Myocyte (in vitro differentiated cells): ENCODE measurements at regions not wholly inside any gene's neighbourhood (a gene's known extent, or its start where the extent isn't known, plus 50 kb on each side); places are given as distances from the start of the nearest gene placed in this dataset.
"Not testable (repeated sequence)": the region's sequence is repeated elsewhere in the genome, so short reads cannot be mapped to it uniquely, and the experiment has no call there.

Experiments
- DNase-seq: peaks from one replicate; pipeline ENCODE4 v3.0.0-alpha.2; 2012; ENCODE audit warnings: low read depth

DNA sequence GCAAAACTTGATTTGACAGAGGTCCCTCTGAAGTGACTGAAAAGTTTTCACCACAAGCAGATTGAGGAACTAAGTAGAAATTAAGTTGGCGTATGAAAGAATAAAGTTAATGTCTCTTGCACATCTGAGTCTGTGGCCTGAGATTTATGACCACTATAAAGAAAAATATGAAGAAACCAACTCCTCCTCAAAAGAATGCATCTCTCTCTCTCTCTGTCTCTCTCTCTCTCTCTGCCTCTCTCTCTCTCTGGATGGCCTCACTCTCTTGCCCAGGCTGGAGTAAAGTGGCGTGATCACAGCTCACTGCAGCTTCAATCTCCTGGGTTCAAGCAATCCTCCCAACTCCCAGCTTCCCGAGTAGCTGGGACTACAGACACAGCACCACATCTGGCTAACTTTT is 55.2 kb downstream of the RPL22L1 start:
- no peak for DNase-seq

DNA sequence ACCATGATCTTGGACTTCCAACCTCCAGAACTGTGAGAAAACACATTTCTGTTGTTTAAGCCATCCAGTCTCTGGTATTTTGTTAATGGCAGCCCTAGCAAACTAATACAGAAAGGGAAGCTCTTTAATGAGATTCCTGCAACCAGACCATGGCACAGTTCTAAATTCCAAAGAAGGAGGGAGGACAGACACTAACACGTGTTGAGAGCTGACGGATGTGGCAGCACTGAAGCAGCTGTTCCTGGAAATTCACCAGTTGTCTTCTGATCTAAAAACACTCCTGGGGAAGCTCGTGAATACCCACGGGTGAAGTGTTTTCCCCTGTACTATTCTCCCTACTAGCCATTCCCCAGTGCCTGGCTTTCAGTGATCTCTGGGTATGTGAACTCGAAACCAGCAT is 56.7 kb downstream of the RPL22L1 start:
- DNase-seq: peak; percentile 93

DNA sequence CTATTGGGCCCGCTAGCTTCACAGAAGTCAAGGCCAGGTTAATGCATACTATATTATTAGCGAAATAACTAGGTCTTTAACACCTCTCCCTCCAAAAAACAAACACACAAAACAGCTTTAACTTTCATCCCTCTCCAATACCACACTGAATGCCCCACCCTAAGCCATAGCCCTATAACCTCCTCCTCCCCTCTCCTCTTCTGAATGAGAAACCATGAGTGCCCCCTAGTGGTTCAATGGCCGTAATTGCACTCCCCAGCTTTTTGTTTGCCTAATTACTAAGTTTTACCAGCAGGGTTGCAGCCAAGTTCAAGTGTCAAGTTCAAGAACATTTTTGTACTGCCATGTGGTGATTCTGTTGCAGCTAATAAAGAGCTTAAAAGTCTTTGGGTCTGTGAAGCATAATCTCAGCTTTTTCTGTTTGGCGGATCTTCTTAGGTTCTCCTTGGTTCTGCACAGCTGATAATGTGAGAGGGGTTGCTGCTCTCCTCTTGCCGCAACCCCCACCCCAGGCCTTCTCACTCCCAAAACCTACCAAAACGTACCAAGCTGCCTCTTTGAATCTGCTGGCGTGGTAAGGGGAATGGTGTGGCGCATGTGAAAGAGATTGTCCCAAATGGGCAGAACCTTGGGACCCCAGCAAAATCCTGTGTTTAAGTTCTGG is 57.9 kb downstream of the RPL22L1 start:
- peak; percentile 94 for DNase-seq

DNA sequence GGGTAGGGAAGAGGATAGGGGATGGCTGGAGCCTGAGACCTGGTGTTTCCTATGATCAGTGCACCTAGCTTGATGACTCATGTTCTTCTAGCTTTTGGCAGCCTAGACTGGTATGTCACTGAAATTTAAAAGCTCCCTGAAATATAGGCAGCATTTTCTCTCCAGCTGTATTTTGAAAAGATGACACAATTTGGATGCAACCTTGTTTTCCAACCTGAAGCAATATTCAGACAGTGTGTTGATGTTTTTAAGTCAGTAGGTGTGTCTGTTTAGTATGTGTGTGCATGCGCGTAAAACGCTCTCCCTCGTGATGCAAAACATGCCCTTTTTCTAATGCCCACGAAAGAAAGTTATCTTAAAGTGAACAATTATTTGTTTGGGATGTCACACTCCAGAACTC is 58.5 kb downstream of the RPL22L1 start:
- no peak for DNase-seq

DNA sequence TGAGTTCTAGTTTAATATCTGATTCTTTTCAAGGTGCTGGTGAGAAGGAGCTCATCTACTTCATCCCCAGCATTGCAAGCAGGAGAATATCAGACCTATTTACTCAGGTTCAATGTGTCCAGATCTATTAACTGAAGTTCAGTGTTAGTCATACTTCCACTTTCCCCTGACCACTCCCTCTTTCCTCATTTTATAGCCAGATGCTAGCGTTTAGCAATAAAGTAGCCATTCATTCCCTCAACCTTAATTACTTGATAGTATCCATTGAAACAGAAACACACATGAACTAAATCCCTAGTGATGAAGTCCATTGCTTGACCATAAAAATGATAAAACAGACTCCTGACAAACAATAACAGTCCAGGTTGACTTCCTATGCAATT is 60.0 kb downstream of the RPL22L1 start:
- no peak for DNase-seq

DNA sequence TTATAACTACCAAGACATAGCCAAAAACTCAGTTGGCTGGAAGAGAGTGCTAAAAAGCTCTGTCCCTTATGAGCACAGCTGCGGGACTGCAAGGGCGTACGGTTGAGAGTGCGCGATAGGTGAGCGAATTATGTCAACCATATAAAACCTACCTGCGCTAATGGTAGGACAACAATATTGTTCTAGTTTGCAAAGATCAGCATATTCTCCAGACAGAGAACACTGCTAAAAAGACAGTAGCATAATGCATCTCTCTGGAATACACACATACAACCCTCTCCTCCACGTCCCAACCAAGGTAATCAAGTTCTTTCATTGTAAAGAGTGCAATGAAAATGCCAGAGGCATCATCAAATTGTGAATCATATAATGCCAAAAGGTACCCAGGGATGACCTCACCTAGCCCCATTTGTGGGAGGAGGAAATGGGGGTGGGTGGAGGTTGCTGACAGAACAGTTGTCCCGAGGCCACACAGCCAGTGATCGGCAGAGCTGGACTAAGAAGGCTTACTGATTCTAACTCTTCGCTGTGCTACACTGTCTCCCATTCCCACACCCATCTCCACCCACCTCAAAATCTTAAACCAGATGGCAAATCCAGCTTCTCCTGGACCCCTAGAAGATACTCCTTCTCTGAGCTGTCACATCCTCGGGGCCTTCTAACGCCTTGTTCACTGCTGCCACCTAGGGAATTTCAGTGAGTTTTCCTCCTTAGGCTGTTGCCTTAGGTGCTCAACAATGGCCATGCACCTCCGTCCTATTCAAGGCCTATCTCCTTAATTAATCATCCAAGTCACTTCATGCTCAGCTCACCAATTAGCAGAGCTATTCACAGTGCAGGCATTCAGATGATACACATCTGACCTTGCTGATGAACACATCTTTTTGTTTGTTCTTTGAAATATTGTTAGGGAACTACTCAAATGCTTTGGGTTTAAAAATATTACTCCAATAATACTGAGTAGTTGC is 60.7 kb downstream of the RPL22L1 start:
- peak; percentile 83 for DNase-seq

DNA sequence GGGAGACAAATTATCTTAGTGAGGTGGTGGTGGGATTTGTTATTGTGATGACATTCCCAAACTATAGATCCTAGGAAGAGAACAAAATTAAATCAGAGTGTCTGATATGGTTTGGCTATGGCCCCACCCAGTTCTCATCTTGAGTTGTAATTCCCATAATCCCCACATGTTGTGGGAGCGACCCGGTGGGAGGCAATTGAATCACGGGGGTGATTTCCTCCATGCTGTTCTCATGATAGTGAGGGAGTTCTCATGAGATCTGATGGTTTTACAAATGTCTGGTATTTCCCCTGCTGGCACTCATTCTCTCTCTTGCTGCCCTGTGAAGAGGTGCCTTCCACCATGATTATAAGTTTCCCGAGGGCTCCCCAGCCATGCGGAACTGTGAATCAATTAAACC is 62.0 kb downstream of the RPL22L1 start:
- DNase-seq: peak; percentile 13

DNA sequence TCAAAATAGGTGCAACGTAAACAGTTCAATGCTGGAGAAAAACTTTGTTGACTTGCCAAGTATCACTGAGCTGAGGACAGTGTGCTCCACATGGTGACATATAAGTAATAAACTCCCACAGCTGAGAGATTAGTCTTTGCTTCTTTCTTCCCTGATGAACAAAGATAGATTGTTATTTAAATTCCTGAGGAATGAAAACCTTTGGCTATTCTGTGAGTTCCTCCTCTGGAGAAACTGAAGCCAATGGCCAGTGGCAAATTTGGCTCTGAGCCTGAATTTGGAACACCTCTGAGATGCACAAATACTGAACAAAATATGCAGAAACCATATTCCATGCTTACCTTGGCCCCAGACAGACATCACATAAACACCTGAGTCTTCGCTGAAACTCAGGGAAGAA is 63.3 kb downstream of the RPL22L1 start:
- no peak for DNase-seq

DNA sequence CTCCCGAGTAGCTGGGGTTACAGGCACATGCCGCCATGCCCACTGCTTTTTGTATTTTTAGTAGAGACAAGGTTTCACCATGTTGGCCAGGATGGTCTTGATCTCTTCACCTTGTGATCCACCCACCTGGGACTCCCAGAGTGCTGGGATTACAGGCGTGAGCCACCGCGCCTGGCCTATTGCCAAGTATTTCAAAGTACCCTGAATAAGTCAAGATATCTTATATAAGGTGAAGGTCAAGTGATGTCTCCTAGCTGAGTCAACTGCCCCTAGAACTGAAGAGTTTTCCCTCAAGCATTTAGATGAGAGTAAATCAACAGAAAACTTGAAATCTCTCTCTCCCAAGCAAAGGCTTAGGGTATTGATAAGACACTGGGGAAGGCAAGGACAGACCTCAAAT is 63.9 kb downstream of the RPL22L1 start:
- DNase-seq: no peak

DNA sequence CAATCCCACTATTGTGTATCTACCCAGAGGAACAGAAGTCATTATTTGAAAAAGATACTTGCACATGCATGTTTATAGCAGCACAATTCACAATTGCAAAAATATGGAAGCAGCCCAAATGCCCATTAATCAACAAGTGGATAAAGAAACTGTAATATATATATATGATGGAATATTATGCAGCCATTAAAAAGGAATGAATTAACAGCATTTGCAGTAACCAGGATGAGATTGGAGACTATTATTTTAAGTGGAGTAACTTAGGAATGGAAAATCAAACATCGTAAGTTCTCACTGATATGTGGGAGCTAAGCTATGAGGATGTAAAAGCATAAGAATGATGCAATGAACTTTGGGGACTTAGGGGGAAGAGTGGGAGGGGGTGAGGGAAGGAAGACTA is 64.7 kb downstream of the RPL22L1 start:
- DNase-seq: not testable (repeated sequence)

DNA sequence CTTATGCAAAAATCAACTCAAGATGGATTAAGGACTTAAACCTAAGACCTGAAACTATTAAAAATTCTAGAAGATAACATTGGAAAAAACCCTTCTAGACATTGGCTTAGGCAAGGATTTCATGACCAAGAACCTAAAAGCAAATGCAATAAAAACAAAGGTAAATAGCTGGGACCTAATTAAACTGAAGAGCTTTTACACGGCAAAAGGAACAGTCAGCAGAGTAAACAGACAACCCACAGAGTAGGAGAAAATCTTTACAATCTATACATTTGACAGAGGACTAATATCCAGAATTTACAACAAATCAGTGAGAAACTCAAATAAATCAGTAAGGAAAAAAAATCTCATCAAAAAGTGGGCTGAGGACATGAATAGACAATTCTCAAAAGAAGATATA is 65.4 kb downstream of the RPL22L1 start:
- DNase-seq: not testable (repeated sequence)

DNA sequence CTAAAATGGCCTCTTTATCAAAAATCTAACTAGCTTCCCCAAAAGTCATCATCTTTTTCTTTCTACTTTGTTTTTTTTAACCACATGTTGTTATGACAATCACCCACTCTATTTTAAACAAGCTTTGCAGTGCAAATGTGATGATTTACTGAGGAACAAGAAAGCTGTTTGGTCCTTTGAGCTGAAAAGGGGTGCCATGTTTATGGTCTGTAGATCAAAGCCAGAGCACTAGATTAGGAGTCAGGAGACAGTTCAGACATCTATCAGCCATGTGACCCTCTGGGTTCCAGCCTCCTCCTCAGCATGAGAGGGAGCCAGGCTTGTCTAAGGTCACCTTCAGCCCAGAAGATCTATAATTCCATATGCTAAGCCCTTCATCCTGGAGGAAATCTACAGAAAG is 65.9 kb downstream of the RPL22L1 start:
- no peak for DNase-seq

DNA sequence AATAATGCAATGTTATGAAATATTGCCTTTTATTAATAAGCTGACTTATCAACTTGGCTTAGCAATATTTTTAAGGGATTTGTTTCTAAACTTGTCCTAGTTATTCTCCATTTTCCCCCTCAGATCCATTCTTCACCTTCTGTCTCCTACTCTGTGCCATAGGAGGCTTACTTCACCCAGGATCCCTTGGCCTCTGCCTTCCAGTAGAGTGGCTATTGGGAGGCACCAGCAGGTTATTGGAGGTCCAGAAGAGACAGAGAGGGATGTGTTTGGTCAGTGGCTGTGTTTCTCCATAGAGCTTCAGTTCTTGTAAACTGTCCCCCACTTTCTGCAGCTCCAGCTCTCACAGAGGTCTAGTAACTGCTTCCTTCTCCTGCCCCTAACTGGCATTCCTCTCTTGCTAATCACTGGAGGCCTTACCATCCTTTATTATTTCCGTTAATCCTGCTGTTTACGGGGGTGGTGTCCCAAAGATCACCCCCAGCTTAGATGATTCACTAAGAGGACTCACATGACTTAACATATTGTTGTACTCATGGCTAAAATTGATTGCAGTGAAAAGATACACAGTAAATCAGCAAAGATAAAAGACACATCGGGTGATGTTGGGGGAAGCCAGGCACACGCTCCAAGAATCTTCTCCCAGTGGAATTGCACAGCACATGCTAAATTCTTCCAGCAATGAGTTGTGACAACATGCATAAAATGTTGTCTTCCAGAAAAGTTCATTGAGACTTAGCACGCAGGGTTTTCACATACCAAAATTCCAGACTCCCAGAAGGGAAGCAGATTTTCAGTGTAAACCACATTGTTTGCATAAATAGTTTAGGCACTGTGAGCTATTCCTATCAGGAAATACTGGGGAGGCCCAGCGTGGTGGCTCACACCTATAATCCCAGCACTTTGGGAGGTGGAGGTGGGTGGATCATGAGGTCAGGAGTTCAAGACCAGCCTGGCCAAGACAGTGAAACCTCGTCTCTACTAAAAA is 67.5 kb downstream of the RPL22L1 start:
- DNase-seq: peak; percentile 85

DNA sequence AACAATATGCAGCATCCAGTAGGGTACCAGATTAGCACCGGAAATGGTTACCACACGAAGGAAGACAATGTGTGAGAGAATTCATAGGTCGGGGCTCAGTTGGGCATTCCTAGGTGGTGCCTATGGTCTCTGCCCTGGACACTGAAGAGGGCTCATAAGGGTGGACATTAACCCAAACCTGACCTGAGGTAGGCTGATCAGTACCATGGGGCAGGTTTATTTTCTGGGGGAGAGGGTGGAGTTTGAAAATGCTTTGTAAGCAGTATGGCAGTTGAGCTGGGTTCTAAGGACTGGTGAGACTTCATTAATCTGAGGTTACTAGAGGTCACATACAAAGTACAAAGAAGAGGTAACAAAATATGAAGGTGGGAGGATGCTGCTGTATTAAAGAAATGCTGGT is 68.4 kb downstream of the RPL22L1 start:
- no peak for DNase-seq

DNA sequence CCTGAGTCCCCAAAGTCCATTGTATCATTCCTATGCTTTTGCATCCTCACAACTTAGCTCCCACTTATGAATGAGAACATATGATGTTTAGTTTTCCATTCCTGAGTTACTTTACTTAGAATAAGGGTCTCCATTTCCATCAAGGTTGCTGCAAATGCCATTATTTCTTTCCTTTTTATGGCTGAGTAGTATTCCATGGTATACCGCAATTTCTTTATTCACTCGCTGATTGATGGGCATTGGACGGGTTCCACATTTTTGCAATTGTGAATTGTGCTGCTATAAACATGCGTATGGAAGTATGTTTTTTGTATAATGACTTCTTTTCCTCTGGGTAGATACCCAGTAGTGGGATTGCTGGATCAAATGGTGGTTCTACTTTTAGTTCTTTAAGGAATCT is 69.7 kb downstream of the RPL22L1 start:
- not testable (repeated sequence) for DNase-seq

DNA sequence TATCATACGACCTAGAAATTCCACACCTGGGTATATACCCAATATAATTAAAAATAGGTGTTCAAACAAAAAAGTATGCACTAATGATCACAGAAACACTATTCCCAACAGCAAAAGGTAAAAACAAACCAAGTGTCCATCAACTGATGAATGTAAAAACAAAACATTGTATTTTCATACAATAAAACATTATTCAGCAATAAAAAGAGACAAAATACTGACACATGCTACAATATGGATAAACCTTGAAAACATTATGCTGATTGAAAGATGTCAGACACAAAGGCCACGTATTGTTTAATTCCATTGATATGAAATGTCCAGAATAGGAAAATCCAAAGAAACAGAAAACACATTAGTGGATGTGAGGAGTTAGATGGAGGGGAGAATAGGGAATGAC is 71.0 kb downstream of the RPL22L1 start:
- DNase-seq: no peak

DNA sequence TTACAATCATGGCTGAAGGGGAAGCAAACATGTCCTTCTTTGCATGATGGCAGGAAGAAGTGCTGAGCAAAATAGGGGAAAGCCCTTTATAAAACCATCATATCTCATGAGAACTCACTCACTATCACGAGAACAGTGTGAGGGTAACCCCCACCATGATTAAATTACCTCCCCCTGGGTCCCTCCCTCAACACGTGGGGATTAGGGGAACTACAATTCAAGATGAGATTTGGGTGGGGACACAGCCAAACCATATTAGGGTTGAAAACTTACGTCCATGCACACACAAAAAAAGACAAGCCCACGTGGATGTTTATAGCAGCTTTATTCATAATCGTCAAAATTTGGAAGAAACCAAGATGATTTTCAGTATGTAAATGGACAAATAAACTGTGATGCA is 72.3 kb downstream of the RPL22L1 start:
- DNase-seq: no peak

DNA sequence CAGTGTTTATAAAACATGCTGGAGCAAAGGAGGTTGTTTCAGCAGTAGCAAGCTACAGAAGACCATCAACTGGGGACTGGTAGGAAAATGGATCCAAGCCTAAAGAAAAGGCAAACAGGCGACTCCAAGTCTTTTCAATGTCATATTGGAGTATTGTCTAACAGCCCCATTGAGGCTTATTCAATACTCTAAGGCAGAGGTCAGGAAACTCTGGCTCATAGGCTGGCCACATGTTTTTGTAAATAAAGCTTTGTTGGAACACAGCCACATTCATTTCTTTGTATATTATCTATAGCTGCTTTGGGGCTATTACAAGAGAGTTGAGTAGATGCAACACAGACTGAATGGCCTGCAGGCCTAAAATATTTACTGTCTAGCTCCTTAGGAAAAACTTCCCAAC is 77.5 kb downstream of the RPL22L1 start:
- no peak for DNase-seq

DNA sequence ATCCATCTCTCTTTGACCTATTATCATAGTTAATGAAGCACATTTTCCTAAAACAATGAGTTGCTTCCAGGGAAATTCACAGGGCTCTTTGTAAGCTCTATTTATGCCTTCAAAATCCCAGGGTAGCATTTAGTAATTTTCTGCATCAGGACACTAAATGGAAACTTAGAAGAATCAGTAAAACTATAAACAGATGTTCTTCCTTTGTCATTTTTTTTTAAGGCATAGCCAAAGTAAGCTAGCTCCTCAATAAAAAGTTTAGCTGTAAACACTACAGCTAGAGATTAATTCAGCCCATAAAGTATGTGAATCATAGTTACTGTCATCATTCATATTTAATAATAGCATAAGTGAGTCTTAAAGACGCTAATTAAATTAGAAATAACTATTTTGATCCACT is 79.3 kb downstream of the RPL22L1 start:
- no peak for DNase-seq

DNA sequence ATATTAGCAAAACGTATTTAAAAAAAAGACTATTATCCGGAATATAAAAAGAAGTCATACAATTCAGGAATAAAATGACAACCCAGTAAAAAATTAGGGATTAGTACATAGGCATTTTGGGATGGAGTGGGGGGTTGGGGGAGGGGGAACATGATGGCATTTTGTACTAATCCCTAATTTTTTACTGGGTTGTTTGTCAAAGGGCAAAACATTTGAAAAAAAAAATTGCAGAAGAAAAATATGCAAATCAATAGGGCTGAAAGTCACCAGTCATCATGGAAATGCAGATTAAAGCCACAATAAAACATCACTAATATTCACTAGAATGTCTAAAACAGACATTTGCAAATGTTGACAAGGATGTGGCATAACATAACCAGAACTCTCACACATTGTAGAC is 82.5 kb downstream of the RPL22L1 start:
- DNase-seq: no peak

DNA sequence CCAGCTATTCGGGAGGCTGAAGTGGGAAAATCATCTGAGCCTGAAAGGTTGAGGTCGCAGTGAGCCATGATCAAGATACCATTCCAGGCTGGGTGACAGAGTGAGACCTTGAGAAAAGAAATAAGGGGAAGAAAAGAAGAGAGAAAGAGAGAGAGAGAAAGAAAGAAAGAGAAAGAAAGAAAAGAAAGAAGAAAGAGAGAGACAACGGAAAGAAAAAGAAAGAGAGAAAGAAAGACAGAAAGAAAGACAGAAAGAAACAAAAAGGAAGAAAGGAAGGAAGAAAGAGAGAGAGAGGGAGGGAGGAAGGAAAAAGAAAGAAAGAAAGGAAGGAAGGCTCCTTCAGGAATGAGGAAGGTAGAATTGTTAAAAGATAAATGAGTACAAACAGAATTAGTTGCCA is 84.5 kb downstream of the RPL22L1 start:
- DNase-seq: no peak

DNA sequence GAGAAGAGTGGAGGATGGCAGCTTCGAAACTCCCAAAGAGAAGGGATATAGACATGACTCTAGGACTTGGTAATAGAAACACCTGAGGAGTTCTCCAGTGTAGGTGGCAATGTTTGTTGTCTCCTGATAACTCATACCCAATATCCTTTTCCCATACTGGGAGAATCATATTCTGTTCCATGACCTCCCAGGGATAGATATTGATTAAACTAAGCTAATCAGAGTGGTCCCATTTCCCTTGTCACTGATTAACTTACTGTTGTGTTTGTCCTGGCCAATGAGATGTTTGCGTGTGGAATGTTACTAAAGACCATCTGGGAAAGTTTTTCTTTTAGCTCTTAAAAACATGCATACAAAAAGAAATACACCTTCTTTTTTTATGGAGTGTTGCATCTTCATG is 85.6 kb downstream of the RPL22L1 start:
- DNase-seq: no peak
